Pancreas (tissue), 10 donors: ENCODE measurements at regions not wholly inside any gene's neighbourhood (a gene's known extent, or its start where the extent isn't known, plus 50 kb on each side); places are given as distances from the start of the nearest gene placed in this dataset.
"Not testable (repeated sequence)": the region's sequence is repeated elsewhere in the genome, so short reads cannot be mapped to it uniquely, and the experiment has no call there.

Experiments used
- ATAC-seq, 4 donors: fragments of 200-7000 bp; cut with Tn5 transposase; one replicate each; pipeline versions ENCODE4 v1.8.0 to v1.9.1; 2020; ENCODE audit warnings: mild to moderate bottlenecking in 4 of 4, moderate library complexity in 4 of 4
- DNase-seq, 6 donors: peaks; one replicate each; pipeline ENCODE4 v3.0.0-alpha.2; 2020
- FAIRE-seq: peaks from 2 replicates; lab custom pipeline; 2012; peaks lifted over from hg19 to GRCh38; lab: Jason Lieb, UNC
- H3K27ac ChIP-seq, 4 donors: fragments of 200-600 bp; sonication (generic); 1 replicate in 3 of 4; 2 replicates in 1 of 4; pipeline versions ENCODE4 v1.5.0 to v1.8.0; 2020
- H3K27me3 ChIP-seq, 4 donors: fragments of 200-600 bp; one replicate each; pipeline ENCODE4 v1.8.0; 2021
- H3K36me3 ChIP-seq, 3 donors: fragments of 200-600 bp; sonication (generic) in 1 of 3; one replicate each; pipeline versions ENCODE4 v1.5.0 to v1.8.0; 2020 to 2021
- H3K4me1 ChIP-seq, 3 donors: fragments of 200-600 bp; one replicate each; pipeline ENCODE4 v1.8.0; 2021
- H3K4me3 ChIP-seq, 4 donors: fragments of 200-600 bp; sonication (generic) in 2 of 4; one replicate each; pipeline versions ENCODE4 v1.5.0 to v1.8.0; 2020 to 2021
- H3K9me3 ChIP-seq, 4 donors: fragments of 200-600 bp; one replicate each; pipeline ENCODE4 v1.8.0; 2021
- WGBS, 2 donors: extraction: QIAGEN DNeasy Blood & Tissue Kit; methylation state at CpG; one replicate each; pipeline ENCODE4 v1.1.7; 2013; 5-methylcytosine and 5-hydroxymethylcytosine counted together
- intact Hi-C, 3 donors: fragments of 100-400 bp; cut with DNase I; formaldehyde crosslinking; loops; one replicate each; pipeline versions ENCODE4 v1.11.1 to v1.14.2; 2022
- TF ChIP-seq, protein P1 (sequence below), 4 donors: fragments of 200-600 bp; sonication (generic) in 3 of 4; IDR thresholded peaks; one replicate each; pipeline versions ENCODE4 v1.5.0 to v1.8.0; 2021; ENCODE audit warnings: antibody characterized with exemption in 4 of 4
- donor health status: healthy with polysubstance abuse.
- donor health status: DM: no; HTN: no; CAD: no; lungs with moderate emphysema.
- donor health status: DM: no; HTN: no; CAD: no.
- donor health status: control.
- donor health status: control.
- donor health status: Bipolar disorder and iron deficiency.
- donor health status: DM: yes; HTN: yes; CAD: no.
- donor health status: DM: no; HTN: no; CAD: no.
- donor health status: DM: no; HTN: no; CAD: no.
- donor health status: DM: yes; HTN: yes; CAD: no.

DNA sequence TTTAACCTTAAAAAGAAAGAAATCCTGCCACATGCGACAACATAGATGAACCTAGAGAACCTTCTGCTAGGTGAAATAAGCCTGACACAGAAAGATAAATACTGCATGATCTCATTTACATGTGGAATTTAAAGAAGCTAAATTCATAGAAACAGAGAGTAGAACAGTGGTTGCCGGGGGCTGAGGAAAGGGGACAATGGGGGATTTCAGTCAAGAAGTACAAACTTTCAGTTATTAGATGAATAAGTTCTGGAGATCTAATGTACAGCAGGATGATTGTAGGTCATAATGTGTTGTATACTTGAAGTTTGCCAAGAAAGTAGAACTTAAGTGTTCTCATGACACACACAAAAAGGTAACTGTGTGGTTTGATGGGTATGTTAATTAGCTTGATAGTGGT lies 204.3 kb upstream of the PRSS16 start:
- TF ChIP-seq, protein P1, sequence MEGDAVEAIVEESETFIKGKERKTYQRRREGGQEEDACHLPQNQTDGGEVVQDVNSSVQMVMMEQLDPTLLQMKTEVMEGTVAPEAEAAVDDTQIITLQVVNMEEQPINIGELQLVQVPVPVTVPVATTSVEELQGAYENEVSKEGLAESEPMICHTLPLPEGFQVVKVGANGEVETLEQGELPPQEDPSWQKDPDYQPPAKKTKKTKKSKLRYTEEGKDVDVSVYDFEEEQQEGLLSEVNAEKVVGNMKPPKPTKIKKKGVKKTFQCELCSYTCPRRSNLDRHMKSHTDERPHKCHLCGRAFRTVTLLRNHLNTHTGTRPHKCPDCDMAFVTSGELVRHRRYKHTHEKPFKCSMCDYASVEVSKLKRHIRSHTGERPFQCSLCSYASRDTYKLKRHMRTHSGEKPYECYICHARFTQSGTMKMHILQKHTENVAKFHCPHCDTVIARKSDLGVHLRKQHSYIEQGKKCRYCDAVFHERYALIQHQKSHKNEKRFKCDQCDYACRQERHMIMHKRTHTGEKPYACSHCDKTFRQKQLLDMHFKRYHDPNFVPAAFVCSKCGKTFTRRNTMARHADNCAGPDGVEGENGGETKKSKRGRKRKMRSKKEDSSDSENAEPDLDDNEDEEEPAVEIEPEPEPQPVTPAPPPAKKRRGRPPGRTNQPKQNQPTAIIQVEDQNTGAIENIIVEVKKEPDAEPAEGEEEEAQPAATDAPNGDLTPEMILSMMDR (IDR thresholded peaks at IDR 0.05), result no peak
- Histone ChIP-seq H3K27me3 (peaks cover 0 to 5% (median 0%) of the 10 kb centered on the region in 4 donors), H3K9me3 (no peaks in the 10 kb centered on the region), H3K36me3 (no peaks in the 10 kb centered on the region), H3K27ac (no peak overlapping the region), H3K4me1 (no peaks in the 10 kb centered on the region), H3K4me3 (no peak overlapping the region)
- ATAC-seq (no peak), FAIRE-seq (no peak), DNase-seq (no peak)
- WGBS, 2 donors, result 90 to 97% methylated on average over 2 of the region's 2 CpGs
- intact Hi-C loops, result no loop called here

DNA sequence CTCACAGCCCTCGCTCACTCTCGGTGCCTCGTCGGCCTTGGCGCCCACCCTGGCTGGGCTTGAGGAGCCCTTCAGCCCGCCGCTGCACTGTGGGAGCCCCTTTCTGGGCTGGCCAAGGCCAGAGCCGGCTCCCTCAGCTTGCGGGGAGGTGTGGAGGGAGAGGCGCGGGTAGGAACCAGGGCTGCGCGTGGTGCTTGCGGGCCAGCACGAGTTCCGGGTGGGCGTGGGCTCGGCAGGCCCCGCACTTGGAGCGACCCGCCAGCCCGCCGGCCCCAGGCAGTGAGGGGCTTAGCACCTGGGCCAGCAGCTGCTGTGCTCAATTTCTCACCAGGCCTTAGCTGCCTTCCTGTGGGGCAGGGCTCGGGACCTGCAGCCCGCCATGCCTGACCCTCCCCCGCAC lies 202.4 kb upstream of the PRSS16 start:
- DNase-seq, intact Hi-C loops: not testable (repeated sequence)
- 88 to 90% methylated on average over 15 to 26 of the region's 26 CpGs for WGBS, 2 donors

DNA sequence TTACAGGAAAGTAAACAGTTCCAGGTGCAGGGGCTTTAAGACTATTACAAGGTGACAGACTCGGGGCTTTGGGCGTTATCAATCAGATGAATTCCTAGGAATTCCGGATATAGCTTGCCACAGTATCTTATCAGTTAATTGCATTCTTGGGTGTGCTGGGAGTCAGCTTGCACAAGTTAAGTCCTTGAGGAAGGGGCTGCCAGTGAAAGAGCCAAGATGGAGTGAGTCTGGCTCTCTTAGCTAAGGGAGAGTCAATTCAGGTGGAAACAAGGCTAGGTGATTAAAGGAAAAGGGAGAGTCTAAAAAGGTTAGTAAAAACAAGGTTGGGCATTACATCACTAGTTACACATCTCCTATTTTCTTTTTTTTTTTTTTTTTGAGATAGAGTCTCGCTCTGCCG lies 199.8 kb upstream of the PRSS16 start:
- FAIRE-seq, H3K27me3 ChIP-seq, DNase-seq, ATAC-seq, H3K27ac ChIP-seq, intact Hi-C loops, H3K4me3 ChIP-seq, H3K36me3 ChIP-seq, H3K4me1 ChIP-seq, H3K9me3 ChIP-seq: not testable (repeated sequence)
- 9 to 31% methylated on average over 3 to 5 of the region's 5 CpGs for WGBS, 2 donors

More for the DNA sequence above, 202.4 kb upstream of the PRSS16 start:
- not testable (repeated sequence) for H3K4me1 ChIP-seq, H3K27me3 ChIP-seq, H3K9me3 ChIP-seq, H3K27ac ChIP-seq, ATAC-seq, FAIRE-seq, H3K4me3 ChIP-seq, H3K36me3 ChIP-seq

DNA sequence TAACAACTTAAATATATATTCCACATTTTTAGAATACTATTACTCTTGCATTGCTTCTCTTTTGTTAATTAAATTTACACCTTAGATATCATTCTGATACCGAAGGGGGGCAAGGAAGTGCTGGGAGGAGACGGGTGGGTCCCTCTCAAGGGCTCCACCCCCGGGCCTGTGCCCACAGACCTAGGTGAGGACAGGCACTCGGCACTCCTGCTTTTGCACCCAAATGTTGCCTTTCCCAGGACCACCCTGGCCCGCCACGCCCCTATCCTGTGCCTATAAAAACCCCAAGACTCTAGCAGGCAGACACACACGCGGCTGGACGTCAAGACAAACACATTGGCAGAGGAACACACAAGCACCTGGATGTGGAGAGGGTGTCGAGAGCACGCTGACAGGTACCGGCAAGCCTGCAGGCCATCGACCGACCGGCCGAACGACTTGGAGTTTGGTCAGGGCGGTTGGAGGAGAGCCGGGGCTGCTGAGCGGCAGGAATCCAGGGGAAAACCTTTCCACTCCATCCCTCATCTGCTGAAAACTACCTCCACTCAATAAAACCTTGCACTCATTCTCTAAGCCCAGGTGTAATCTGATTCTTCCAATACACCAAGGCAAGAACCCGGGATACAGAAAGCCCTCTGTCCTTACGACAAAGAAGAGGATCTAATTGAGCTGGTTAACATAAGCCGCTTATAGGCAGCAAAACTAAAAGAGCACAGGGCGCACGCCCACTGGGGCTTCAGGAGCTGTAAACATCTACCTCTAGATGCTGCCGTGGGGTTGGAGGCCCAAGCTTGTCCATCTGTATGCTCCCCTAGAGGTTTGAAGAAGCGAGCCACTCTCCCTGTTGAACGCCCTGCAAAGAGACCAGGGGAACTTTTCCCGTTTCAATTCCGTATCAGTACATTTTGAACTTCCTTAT lies 197.4 kb upstream of the PRSS16 start:
- Histone ChIP-seq H3K27me3 (no peaks in the 10 kb centered on the region), H3K9me3 (no peaks in the 10 kb centered on the region), H3K27ac (no peak overlapping the region), H3K4me3 (no peak overlapping the region), H3K36me3 (no peaks in the 10 kb centered on the region), H3K4me1 (no peaks in the 10 kb centered on the region)
- DNase-seq (no peak), FAIRE-seq (no peak), ATAC-seq (no peak)
- WGBS, 2 donors, result 62 to 70% methylated on average over 30 of the region's 30 CpGs
- TF ChIP-seq, protein P1 (IDR thresholded peaks at IDR 0.05), result no peak
- intact Hi-C loops, result no loop called here

DNA sequence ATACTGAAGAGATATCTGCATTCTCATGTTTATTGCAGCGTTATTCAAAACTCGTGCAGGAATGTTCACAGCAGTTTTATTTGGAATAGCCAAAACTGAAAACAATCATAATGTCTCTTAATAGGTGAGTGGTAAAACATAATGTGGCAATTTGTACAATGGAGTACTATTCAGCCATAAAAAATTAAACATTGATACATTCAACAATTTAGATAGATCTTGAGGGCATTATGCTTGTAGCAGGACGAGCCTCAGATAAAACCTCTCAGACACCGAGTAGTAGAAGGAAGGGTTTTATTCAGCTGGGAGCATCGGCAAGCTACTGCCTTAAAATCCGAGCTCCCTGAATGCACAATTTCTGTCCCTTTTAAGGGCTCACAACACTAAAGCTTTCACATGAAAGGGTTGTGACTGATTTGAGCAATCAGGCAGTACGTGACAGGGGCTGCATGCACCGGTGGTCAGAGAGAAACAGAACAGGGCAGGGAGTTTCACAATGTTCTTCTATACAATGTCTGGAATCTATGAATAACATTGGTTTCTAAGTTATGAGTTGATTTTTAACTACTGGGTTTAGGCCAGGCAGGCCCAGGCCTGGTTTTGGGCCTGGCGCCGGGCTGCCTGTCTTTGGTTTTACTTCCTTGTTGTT lies 195.3 kb upstream of the PRSS16 start:
- H3K9me3 ChIP-seq, DNase-seq, H3K4me1 ChIP-seq, FAIRE-seq, intact Hi-C loops, H3K36me3 ChIP-seq, H3K27me3 ChIP-seq, H3K4me3 ChIP-seq, ATAC-seq: not testable (repeated sequence)
- peak overlapping the region in 1 of 4 donors; percentile 12 for H3K27ac ChIP-seq
- 72 to 74% methylated on average over 10 of the region's 10 CpGs for WGBS, 2 donors

DNA sequence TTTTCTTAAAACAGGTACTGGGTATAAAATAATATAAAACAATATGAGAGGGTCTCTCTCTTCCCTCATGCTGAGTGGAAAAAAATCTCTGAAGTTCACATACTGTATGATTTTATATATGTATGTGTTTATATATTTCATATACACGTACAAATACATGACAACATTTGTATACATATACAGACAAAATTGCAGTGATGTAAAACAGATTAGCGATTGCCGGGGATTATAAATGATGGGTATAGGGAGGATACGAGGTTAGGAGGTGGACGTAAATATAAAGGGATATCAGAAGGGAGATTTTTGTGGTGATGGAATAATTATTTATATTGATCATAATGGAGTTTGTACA lies 194.8 kb upstream of the PRSS16 start:
- Histone ChIP-seq H3K36me3 (no peaks in the 10 kb centered on the region), H3K27me3 (peaks cover 0 to 5% (median 0%) of the 10 kb centered on the region in 4 donors), H3K27ac (no peak overlapping the region), H3K4me3 (no peak overlapping the region), H3K9me3 (no peaks in the 10 kb centered on the region), H3K4me1 (no peaks in the 10 kb centered on the region)
- ATAC-seq (no peak), FAIRE-seq (no peak), DNase-seq (no peak)
- TF ChIP-seq, protein P1 (IDR thresholded peaks at IDR 0.05), result no peak
- intact Hi-C loops, result no loop called here
- WGBS, 2 donors, result 75 to 80% methylated on average over 5 of the region's 5 CpGs
